Kidney (tissue), 13 donors: ENCODE measurements at regions not wholly inside any gene's neighbourhood (a gene's known extent, or its start where the extent isn't known, plus 50 kb on each side); places are given as distances from the start of the nearest gene placed in this dataset.
"Not testable (repeated sequence)": the region's sequence is repeated elsewhere in the genome, so short reads cannot be mapped to it uniquely, and the experiment has no call there.

Experiments used
- DNase-seq, 5 donors: peaks; one replicate each; pipeline ENCODE4 v3.0.0-alpha.2; 2013 to 2020
- FAIRE-seq: peaks from 2 replicates; lab custom pipeline; 2012; peaks lifted over from hg19 to GRCh38; lab: Jason Lieb, UNC
- H3K27ac ChIP-seq, 2 donors: one replicate each; pipeline ENCODE4 v1.7.0; 2013; ENCODE audit warnings: low read depth in 2 of 2, low read length in 2 of 2, inconsistent platforms in 1 of 2
- H3K27me3 ChIP-seq: one replicate; pipeline ENCODE4 v1.7.1; 2013; ENCODE audit warnings: low read length, inconsistent platforms; ENCODE audit not compliant: control insufficient read depth, insufficient read depth
- H3K36me3 ChIP-seq, 3 donors: one replicate each; pipeline versions ENCODE4 v1.7.0 to v1.7.1; 2013; ENCODE audit warnings: low read length in 3 of 3, control low read depth in 1 of 3, inconsistent platforms in 1 of 3; ENCODE audit not compliant: insufficient read depth in 3 of 3, control insufficient read depth in 2 of 3
- H3K4me1 ChIP-seq, 3 donors: one replicate each; pipeline versions ENCODE4 v1.7.0 to v1.7.1; 2013; ENCODE audit warnings: low read length in 3 of 3, inconsistent platforms in 1 of 3, low read depth in 1 of 3; ENCODE audit not compliant: control insufficient read depth in 2 of 3, insufficient read depth in 2 of 3
- H3K4me3 ChIP-seq, 3 donors: one replicate each; pipeline versions ENCODE4 v1.7.0 to v1.8.1; 2013; ENCODE audit warnings: low read length in 3 of 3, control low read depth in 1 of 3, inconsistent platforms in 1 of 3
- H3K9ac ChIP-seq, 3 donors: one replicate each; pipeline versions ENCODE4 v1.7.0 to v1.7.1; 2013; ENCODE audit warnings: low read length in 3 of 3, control low read depth in 1 of 3, inconsistent platforms in 1 of 3
- H3K9me3 ChIP-seq, 3 donors: one replicate each; pipeline versions ENCODE4 v1.7.0 to v1.7.1; 2013; ENCODE audit warnings: low read length in 3 of 3, control low read depth in 1 of 3, inconsistent platforms in 1 of 3; ENCODE audit not compliant: control insufficient read depth in 2 of 3, insufficient read depth in 1 of 3
- CTCF ChIP-seq: IDR thresholded peaks from 3 replicates; pipeline ENCODE4 v1.5.1; 2012; ENCODE audit warnings: mild to moderate bottlenecking, moderate library complexity, borderline replicate concordance; ENCODE audit not compliant: insufficient read depth; ENCODE audit errors: extremely low read depth
- intact Hi-C: fragments of 100-400 bp; cut with DNase I; formaldehyde crosslinking; loops from one replicate; pipeline ENCODE4 v1.11.1; 2022
- donor health status: control.
- donor health status: control.
- donor health status: control.
- donor health status: control.
- donor health status: control.
- donor health status: DM: yes; HTN: yes; CAD: no.
- donor health status: Normal renal cell carcinoma (clear cell type).

DNA sequence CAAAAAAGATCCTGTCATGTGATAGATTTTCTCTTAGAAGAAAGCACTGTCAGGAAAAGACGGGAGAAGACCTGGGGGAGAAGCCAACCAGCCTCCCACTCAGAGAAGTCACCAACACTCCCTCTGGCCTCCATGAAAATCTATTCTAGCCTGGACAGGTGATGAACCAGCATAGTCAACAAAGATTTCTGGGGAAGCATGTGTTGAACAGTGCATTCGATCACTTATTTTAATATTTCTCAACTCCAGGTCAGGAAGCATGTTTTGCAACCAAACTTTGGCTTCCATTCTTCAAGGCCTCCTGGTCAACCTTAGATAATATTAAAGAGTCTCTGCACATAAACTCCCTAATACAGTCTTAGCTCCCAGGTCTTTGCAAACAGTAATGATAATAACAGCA lies 74.7 kb upstream of the ERCC4 start:
- H3K36me3 ChIP-seq: no peaks in the 10 kb centered on the region
- intact Hi-C loops: no loop called here
- H3K9ac ChIP-seq: no peak overlapping the region
- H3K27ac ChIP-seq: no peak overlapping the region
- FAIRE-seq (no peak), DNase-seq (no peak)
- H3K4me1 ChIP-seq: no peaks in the 10 kb centered on the region
- TF ChIP-seq CTCF: no peak
- H3K4me3 ChIP-seq: no peak overlapping the region
- no peaks in the 10 kb centered on the region for H3K27me3 ChIP-seq
- H3K9me3 ChIP-seq: no peaks in the 10 kb centered on the region

DNA sequence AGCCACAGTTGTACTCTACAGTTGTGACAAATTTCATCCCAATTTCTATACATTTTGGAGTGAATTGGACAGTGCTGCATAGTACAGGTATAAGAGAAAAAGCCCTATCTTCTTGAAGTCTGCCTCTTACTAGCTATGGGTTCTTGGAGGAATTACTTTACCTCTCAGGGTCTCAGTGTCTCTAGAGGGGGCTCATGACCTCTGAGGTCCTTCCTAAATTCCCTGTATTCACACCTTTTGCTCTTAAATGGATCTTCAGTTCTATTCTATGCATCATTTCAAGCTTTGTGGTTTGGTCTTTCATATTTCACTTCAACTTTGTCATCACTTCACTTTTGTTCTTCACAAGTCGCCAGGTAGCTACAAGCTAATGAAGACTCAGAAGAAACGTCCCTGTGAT lies 71.2 kb upstream of the ERCC4 start:
- no peak overlapping the region for H3K4me3 ChIP-seq
- FAIRE-seq (no peak), DNase-seq (no peak)
- H3K9me3 ChIP-seq: no peaks in the 10 kb centered on the region
- H3K27me3 ChIP-seq: no peaks in the 10 kb centered on the region
- no peaks in the 10 kb centered on the region for H3K4me1 ChIP-seq
- no peaks in the 10 kb centered on the region for H3K36me3 ChIP-seq
- no peak overlapping the region for H3K27ac ChIP-seq
- TF ChIP-seq CTCF: no peak
- no peak overlapping the region for H3K9ac ChIP-seq
- intact Hi-C loops: no loop called here

DNA sequence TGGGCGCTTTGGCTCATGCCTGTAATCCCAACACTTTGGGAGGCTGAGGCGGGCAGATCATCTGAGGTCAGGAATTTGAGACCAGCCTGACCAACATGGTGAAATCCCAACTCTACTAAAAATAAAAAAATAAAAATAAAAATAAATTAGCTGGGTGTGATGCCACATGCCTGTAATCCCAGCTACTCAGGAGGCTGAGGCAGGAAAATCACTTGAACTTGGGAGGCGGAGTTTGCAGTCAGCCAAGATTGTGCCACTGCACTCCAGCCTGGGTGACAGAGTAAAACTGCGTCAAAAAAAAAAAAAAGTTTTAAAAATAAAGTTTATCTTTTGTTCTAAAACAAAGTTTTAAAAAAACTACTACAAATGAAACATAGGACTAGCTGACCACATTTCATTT lies 69.8 kb upstream of the ERCC4 start:
- H3K4me1 ChIP-seq, H3K27me3 ChIP-seq, FAIRE-seq, H3K9me3 ChIP-seq, H3K36me3 ChIP-seq, H3K9ac ChIP-seq, DNase-seq, H3K4me3 ChIP-seq, H3K27ac ChIP-seq, intact Hi-C loops: not testable (repeated sequence)

- FAIRE-seq: no peak
Observed at GRCh38 chr16:13852827-13853226, 67.1 kb upstream of the ERCC4 start.

More at GRCh38 chr16:13852827-13853226, 67.1 kb upstream of the ERCC4 start:
- H3K4me1 ChIP-seq: no peaks in the 10 kb centered on the region
- no peaks in the 10 kb centered on the region for H3K36me3 ChIP-seq
- no peak overlapping the region for H3K27ac ChIP-seq
- no peak for DNase-seq
- H3K27me3 ChIP-seq: no peaks in the 10 kb centered on the region
- no peaks in the 10 kb centered on the region for H3K9me3 ChIP-seq
- intact Hi-C loops: no loop called here
- no peak for TF ChIP-seq CTCF
- no peak overlapping the region for H3K9ac ChIP-seq
- H3K4me3 ChIP-seq: no peak overlapping the region
